Neural cell (in vitro differentiated cells): ENCODE measurements at regions not wholly inside any gene's neighbourhood (a gene's known extent, or its start where the extent isn't known, plus 50 kb on each side); places are given as distances from the start of the nearest gene placed in this dataset.
"Not testable (repeated sequence)": the region's sequence is repeated elsewhere in the genome, so short reads cannot be mapped to it uniquely, and the experiment has no call there.

ENCODE experiments used
- H2AFZ ChIP-seq: fragments of 200-600, 300-800 bp; sonication (generic), shearing (Covaris generic); 2 replicates; pipeline ENCODE4 v1.6.0; 2014; ENCODE audit warnings: low read depth, mild to moderate bottlenecking, antibody characterized with exemption, low read length, moderate library complexity
- H3F3A ChIP-seq: fragments of 200-600 bp; shearing (Covaris generic); 2 replicates; pipeline ENCODE4 v1.6.1; 2016; ENCODE audit warnings: mild to moderate bottlenecking, moderate library complexity, mixed read lengths, antibody characterized with exemption, low read length; ENCODE audit not compliant: insufficient read depth, poor library complexity, severe bottlenecking
- H3K27ac ChIP-seq: fragments of 200-600, 300-800 bp; sonication (generic), shearing (Covaris generic); 2 replicates; pipeline ENCODE4 v1.5.1; 2014; ENCODE audit warnings: mild to moderate bottlenecking, low read length, moderate library complexity
- H3K27me3 ChIP-seq: fragments of 300-800, 200-600 bp; sonication (generic), shearing (Covaris generic); 2 replicates; pipeline ENCODE4 v1.6.0; 2014; ENCODE audit warnings: mild to moderate bottlenecking, low read depth, low read length, moderate library complexity; ENCODE audit not compliant: insufficient read depth
- H3K36me3 ChIP-seq: fragments of 300-800, 200-600 bp; sonication (generic), shearing (Covaris generic); 2 replicates; pipeline ENCODE4 v1.5.1; 2014; ENCODE audit warnings: mild to moderate bottlenecking, antibody characterized with exemption, low read length, moderate library complexity; ENCODE audit not compliant: insufficient read depth
- H3K4me2 ChIP-seq: fragments of 300-800, 200-600 bp; sonication (generic), shearing (Covaris generic); 2 replicates; pipeline ENCODE4 v1.6.0; 2014; ENCODE audit warnings: mild to moderate bottlenecking, low read length
- H3K4me3 ChIP-seq: fragments of 300-800, 200-600 bp; sonication (generic), shearing (Covaris generic); 2 replicates; pipeline ENCODE4 v1.5.1; 2014; ENCODE audit warnings: mild to moderate bottlenecking, low read length, moderate library complexity
- H3K79me2 ChIP-seq: fragments of 200-600 bp; shearing (Covaris generic); replicated peaks from 2 replicates; pipeline ENCODE4 v1.6.0; 2014; ENCODE audit warnings: mild to moderate bottlenecking, low read length, moderate library complexity; ENCODE audit not compliant: insufficient read depth
- H3K9ac ChIP-seq: fragments of 300-800, 200-600 bp; sonication (generic), shearing (Covaris generic); 2 replicates; pipeline ENCODE4 v1.6.1; 2016; ENCODE audit warnings: mild to moderate bottlenecking, low read length, mixed read lengths
- H3K9me2 ChIP-seq: fragments of 200-600 bp; shearing (Covaris generic); 2 replicates; pipeline ENCODE4 v1.6.1; 2016; ENCODE audit warnings: mild to moderate bottlenecking, low read length, mixed read lengths; ENCODE audit not compliant: insufficient read depth
- H3K9me3 ChIP-seq: fragments of 200-600, 300-800 bp; sonication (generic), shearing (Covaris generic); 2 replicates; pipeline ENCODE4 v1.6.1; 2016; ENCODE audit warnings: mild to moderate bottlenecking, mixed run types, low read length, moderate library complexity, mixed read lengths
- H4K20me1 ChIP-seq: fragments of 200-600 bp; shearing (Covaris generic); 2 replicates; pipeline ENCODE4 v1.6.1; 2016; ENCODE audit warnings: mild to moderate bottlenecking, mixed run types; ENCODE audit not compliant: insufficient read depth
- EP300 ChIP-seq: fragments of 450-650 bp; conservative IDR thresholded peaks from 2 replicates; pipeline ENCODE4 v1.6.1; 2014; ENCODE audit warnings: antibody characterized with exemption, mild to moderate bottlenecking, moderate library complexity; ENCODE audit not compliant: poor library complexity, severe bottlenecking
- EZH2 ChIP-seq: fragments of 200-600, 300-800 bp; shearing (Covaris generic), sonication (generic); IDR thresholded peaks from 2 replicates; pipeline ENCODE4 v1.6.1; 2014; ENCODE audit warnings: antibody characterized with exemption, low read length, borderline replicate concordance, mild to moderate bottlenecking; ENCODE audit not compliant: insufficient read depth, poor library complexity, severe bottlenecking
- MXI1 ChIP-seq: fragments of 450-650 bp; conservative IDR thresholded peaks from 2 replicates; pipeline ENCODE4 v1.6.1; 2014; ENCODE audit warnings: antibody characterized with exemption, mild to moderate bottlenecking; ENCODE audit not compliant: poor library complexity, severe bottlenecking
- POLR2AphosphoS5 ChIP-seq: IDR thresholded peaks from 2 replicates; pipeline ENCODE4 v1.6.1; 2012
- RAD21 ChIP-seq: fragments of 450-650 bp; conservative IDR thresholded peaks from 2 replicates; pipeline ENCODE4 v1.6.1; 2014; ENCODE audit warnings: antibody characterized with exemption, mild to moderate bottlenecking, moderate library complexity
- REST ChIP-seq: IDR thresholded peaks from 2 replicates; pipeline ENCODE4 v1.6.1; 2012; ENCODE audit warnings: borderline replicate concordance
- SMC3 ChIP-seq: fragments of 450-650 bp; conservative IDR thresholded peaks from 2 replicates; pipeline ENCODE4 v1.6.1; 2014; ENCODE audit warnings: antibody characterized with exemption, mild to moderate bottlenecking, moderate library complexity; ENCODE audit not compliant: poor library complexity
- TAF1 ChIP-seq: IDR thresholded peaks from 2 replicates; pipeline ENCODE4 v1.6.1; 2012; ENCODE audit warnings: low read depth
- TF ChIP-seq, protein P1 (sequence below): fragments of 450-650 bp; IDR thresholded peaks from 2 replicates; pipeline ENCODE4 v1.5.1; 2014; ENCODE audit warnings: antibody characterized with exemption, mild to moderate bottlenecking, moderate library complexity; ENCODE audit not compliant: poor library complexity, severe bottlenecking

DNA sequence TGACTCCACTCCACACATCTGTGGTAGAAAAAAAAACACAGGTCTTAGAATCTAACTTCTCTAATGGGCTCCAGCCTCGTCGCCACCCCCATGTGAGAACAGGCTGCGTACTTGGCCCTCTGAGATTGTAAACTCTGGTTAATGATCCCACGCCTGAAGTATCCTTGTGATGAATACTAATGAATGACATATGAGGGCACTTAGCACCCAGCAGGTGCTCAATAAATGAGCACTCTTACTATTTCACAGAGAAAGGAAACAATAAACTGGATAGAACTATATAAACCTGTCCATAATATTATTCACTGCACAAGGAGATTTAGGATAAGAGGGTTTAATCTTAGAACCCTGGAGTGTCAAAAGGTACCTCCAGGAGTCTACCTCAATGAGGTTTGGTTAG is 310.1 kb upstream of the HNRNPA3 start:
- Histone ChIP-seq H3K27ac (no peak overlapping the region), H3K79me2 (no peaks in the 10 kb centered on the region), H3K9me3 (no peaks in the 10 kb centered on the region), H3K4me2 (no peak overlapping the region), H4K20me1 (no peaks in the 10 kb centered on the region), H3K27me3 (no peaks in the 10 kb centered on the region), H3K9ac (no peak overlapping the region), H2AFZ (no peak overlapping the region), H3K36me3 (no peaks in the 10 kb centered on the region), H3K9me2 (no peaks in the 10 kb centered on the region), H3F3A (no peaks in the 10 kb centered on the region), H3K4me3 (no peak overlapping the region)
- TF ChIP-seq, protein P1, sequence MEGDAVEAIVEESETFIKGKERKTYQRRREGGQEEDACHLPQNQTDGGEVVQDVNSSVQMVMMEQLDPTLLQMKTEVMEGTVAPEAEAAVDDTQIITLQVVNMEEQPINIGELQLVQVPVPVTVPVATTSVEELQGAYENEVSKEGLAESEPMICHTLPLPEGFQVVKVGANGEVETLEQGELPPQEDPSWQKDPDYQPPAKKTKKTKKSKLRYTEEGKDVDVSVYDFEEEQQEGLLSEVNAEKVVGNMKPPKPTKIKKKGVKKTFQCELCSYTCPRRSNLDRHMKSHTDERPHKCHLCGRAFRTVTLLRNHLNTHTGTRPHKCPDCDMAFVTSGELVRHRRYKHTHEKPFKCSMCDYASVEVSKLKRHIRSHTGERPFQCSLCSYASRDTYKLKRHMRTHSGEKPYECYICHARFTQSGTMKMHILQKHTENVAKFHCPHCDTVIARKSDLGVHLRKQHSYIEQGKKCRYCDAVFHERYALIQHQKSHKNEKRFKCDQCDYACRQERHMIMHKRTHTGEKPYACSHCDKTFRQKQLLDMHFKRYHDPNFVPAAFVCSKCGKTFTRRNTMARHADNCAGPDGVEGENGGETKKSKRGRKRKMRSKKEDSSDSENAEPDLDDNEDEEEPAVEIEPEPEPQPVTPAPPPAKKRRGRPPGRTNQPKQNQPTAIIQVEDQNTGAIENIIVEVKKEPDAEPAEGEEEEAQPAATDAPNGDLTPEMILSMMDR = no peak
- TF ChIP-seq MXI1 (no peak), REST (no peak), POLR2AphosphoS5 (no peak), EZH2 (no peak), EP300 (no peak), SMC3 (no peak), RAD21 (no peak), TAF1 (no peak)

DNA sequence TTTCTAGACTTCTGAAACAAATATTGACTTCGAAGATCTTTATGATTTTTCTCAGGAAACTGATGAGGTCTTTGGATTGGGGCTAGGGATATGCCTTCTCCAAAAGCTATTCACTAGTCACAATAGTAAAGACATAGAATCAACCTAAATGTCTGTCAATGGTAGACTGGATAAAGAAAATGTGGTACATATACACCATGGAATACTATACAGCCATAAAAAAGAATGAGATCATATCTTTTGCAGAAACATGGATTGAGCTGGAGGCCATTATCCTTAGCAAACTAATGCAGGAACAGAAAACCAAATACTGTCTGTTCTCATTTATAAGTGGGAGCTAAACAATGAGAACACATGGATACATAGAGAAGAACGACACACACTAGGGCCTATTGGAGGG is 308.5 kb upstream of the HNRNPA3 start:
- not testable (repeated sequence) for H3K9me3 ChIP-seq, H3K27ac ChIP-seq, H3K79me2 ChIP-seq, H3K4me3 ChIP-seq, H3K9ac ChIP-seq, H3K4me2 ChIP-seq, H3F3A ChIP-seq, H4K20me1 ChIP-seq, H3K27me3 ChIP-seq, H3K9me2 ChIP-seq, H3K36me3 ChIP-seq, H2AFZ ChIP-seq

- Histone ChIP-seq H2AFZ (no peak overlapping the region), H3K9ac (no peak overlapping the region), H3K9me2 (no peaks in the 10 kb centered on the region), H4K20me1 (no peaks in the 10 kb centered on the region), H3K4me2 (no peak overlapping the region), H3K79me2 (no peaks in the 10 kb centered on the region), H3K27me3 (no peaks in the 10 kb centered on the region), H3K4me3 (no peak overlapping the region), H3F3A (no peaks in the 10 kb centered on the region), H3K36me3 (no peaks in the 10 kb centered on the region), H3K9me3 (no peaks in the 10 kb centered on the region), H3K27ac (no peak overlapping the region)
- TF ChIP-seq EZH2 = no peak
- TF ChIP-seq EP300 = no peak
- no peak for TF ChIP-seq TAF1
Observed at GRCh38 chr2:176907341-176907740, 305.3 kb upstream of the HNRNPA3 start.
